Effector memory CD4-positive, alpha-beta T cell (primary cell): ENCODE measurements at regions not wholly inside any gene's neighbourhood (a gene's known extent, or its start where the extent isn't known, plus 50 kb on each side); places are given as distances from the start of the nearest gene placed in this dataset.

Source experiments
- DNase-seq, 3 donors: peaks; one replicate each; pipeline ENCODE4 v3.0.0-alpha.2; 2020
- H3K27ac ChIP-seq: 2 replicates; pipeline ENCODE4 v1.7.0; 2013; ENCODE audit warnings: mild to moderate bottlenecking, low read length, moderate library complexity; ENCODE audit not compliant: insufficient read depth, poor library complexity, severe bottlenecking
- H3K27me3 ChIP-seq: replicated peaks from 2 replicates; pipeline ENCODE4 v1.7.0; 2013; ENCODE audit warnings: mild to moderate bottlenecking, low read length; ENCODE audit not compliant: insufficient read depth, control insufficient read depth, poor library complexity, severe bottlenecking
- H3K36me3 ChIP-seq: 2 replicates; pipeline ENCODE4 v1.7.0; 2013; ENCODE audit warnings: mild to moderate bottlenecking, low read length, moderate library complexity; ENCODE audit not compliant: control insufficient read depth, insufficient read depth
- H3K4me1 ChIP-seq: 2 replicates; pipeline ENCODE4 v1.7.0; 2013; ENCODE audit warnings: low read length, mild to moderate bottlenecking; ENCODE audit not compliant: control insufficient read depth, insufficient read depth, poor library complexity, severe bottlenecking
- H3K4me3 ChIP-seq: 2 replicates; pipeline ENCODE4 v1.7.0; 2013; ENCODE audit warnings: low read length, low read depth, mild to moderate bottlenecking; ENCODE audit not compliant: insufficient read depth, poor library complexity, severe bottlenecking
- H3K9me3 ChIP-seq: 2 replicates; pipeline ENCODE4 v1.7.0; 2013; ENCODE audit warnings: mild to moderate bottlenecking, low read length, moderate library complexity; ENCODE audit not compliant: control insufficient read depth

- Histone ChIP-seq H3K9me3 (no peaks in the 10 kb centered on the region), H3K27me3 (no peaks in the 10 kb centered on the region), H3K4me1 (no peaks in the 10 kb centered on the region), H3K36me3 (no peaks in the 10 kb centered on the region), H3K4me3 (no peak overlapping the region), H3K27ac (no peak overlapping the region)
- DNase-seq, result no peak
These were observed 110.1 kb upstream of the TGFBR2 start for GRCh38 chr3:30496066-30496966.

- Histone ChIP-seq H3K4me3 (no peak overlapping the region), H3K4me1 (no peaks in the 10 kb centered on the region), H3K36me3 (no peaks in the 10 kb centered on the region), H3K9me3 (no peaks in the 10 kb centered on the region), H3K27me3 (no peaks in the 10 kb centered on the region), H3K27ac (no peak overlapping the region)
- DNase-seq, result no peak
These were observed 107.8 kb upstream of the TGFBR2 start for GRCh38 chr3:30498587-30498967.

- no peak overlapping the region for H3K27ac ChIP-seq
- H3K9me3 ChIP-seq, result no peaks in the 10 kb centered on the region
- no peak for DNase-seq
- H3K36me3 ChIP-seq, result no peaks in the 10 kb centered on the region
- H3K4me3 ChIP-seq, result no peak overlapping the region
- no peaks in the 10 kb centered on the region for H3K4me1 ChIP-seq
- H3K27me3 ChIP-seq, result no peaks in the 10 kb centered on the region
These were observed 105.6 kb upstream of the TGFBR2 start for GRCh38 chr3:30500666-30501399.

GRCh38 chr3:30501526-30501925 lies 104.9 kb upstream of the TGFBR2 start:
- Histone ChIP-seq H3K36me3 (no peaks in the 10 kb centered on the region), H3K27me3 (no peaks in the 10 kb centered on the region), H3K4me3 (no peak overlapping the region), H3K9me3 (no peaks in the 10 kb centered on the region), H3K27ac (no peak overlapping the region), H3K4me1 (no peaks in the 10 kb centered on the region)
- no peak for DNase-seq

GRCh38 chr3:30502051-30502741 lies 104.2 kb upstream of the TGFBR2 start:
- Histone ChIP-seq H3K9me3 (no peaks in the 10 kb centered on the region), H3K27ac (no peak overlapping the region), H3K27me3 (no peaks in the 10 kb centered on the region), H3K4me1 (no peaks in the 10 kb centered on the region), H3K4me3 (no peak overlapping the region), H3K36me3 (no peaks in the 10 kb centered on the region)
- no peak for DNase-seq

- no peak for DNase-seq
- no peak overlapping the region for H3K4me3 ChIP-seq
- H3K36me3 ChIP-seq, result no peaks in the 10 kb centered on the region
- no peaks in the 10 kb centered on the region for H3K9me3 ChIP-seq
- H3K27me3 ChIP-seq, result no peaks in the 10 kb centered on the region
- H3K27ac ChIP-seq, result no peak overlapping the region
- H3K4me1 ChIP-seq, result no peaks in the 10 kb centered on the region
These were observed 103.7 kb upstream of the TGFBR2 start for GRCh38 chr3:30502742-30503073.

- Histone ChIP-seq H3K4me3 (no peak overlapping the region), H3K9me3 (no peaks in the 10 kb centered on the region), H3K36me3 (no peaks in the 10 kb centered on the region), H3K27me3 (no peaks in the 10 kb centered on the region), H3K27ac (no peak overlapping the region), H3K4me1 (no peaks in the 10 kb centered on the region)
- no peak for DNase-seq
These were observed 103.0 kb upstream of the TGFBR2 start for GRCh38 chr3:30503446-30503845.

GRCh38 chr3:30504939-30505338 lies 101.5 kb upstream of the TGFBR2 start:
- Histone ChIP-seq H3K4me3 (no peak overlapping the region), H3K36me3 (no peaks in the 10 kb centered on the region), H3K27me3 (no peaks in the 10 kb centered on the region), H3K27ac (no peak overlapping the region), H3K9me3 (no peaks in the 10 kb centered on the region), H3K4me1 (no peaks in the 10 kb centered on the region)
- no peak for DNase-seq

- Histone ChIP-seq H3K27ac (no peak overlapping the region), H3K27me3 (no peaks in the 10 kb centered on the region), H3K4me3 (no peak overlapping the region), H3K4me1 (no peaks in the 10 kb centered on the region), H3K9me3 (no peaks in the 10 kb centered on the region), H3K36me3 (no peaks in the 10 kb centered on the region)
- DNase-seq, result no peak
These were observed 100.4 kb upstream of the TGFBR2 start for GRCh38 chr3:30505866-30506520.
